GM23338 (cell line): ENCODE measurements at regions not wholly inside any gene's neighbourhood (a gene's known extent, or its start where the extent isn't known, plus 50 kb on each side); places are given as distances from the start of the nearest gene placed in this dataset.

ENCODE experiments used
- ATAC-seq: fragments of 200-7000 bp; cut with Tn5 transposase; 3 replicates; pipeline ENCODE4 v1.9.1; 2020
- DNase-seq: peaks from one replicate; pipeline ENCODE4 v3.0.0-alpha.2; 2015; ENCODE audit warnings: low spot score
- H2AFZ ChIP-seq: fragments of 200-600 bp; sonication (generic); 2 replicates; pipeline ENCODE4 v1.8.0; 2016; ENCODE audit warnings: antibody characterized with exemption, mild to moderate bottlenecking, moderate library complexity
- H3F3A ChIP-seq: fragments of 200-600 bp; sonication (generic); replicated peaks from 2 replicates; pipeline ENCODE4 v1.8.0; 2017; ENCODE audit warnings: antibody characterized with exemption, mixed run types, low read depth
- H3K27ac ChIP-seq: fragments of 200-600 bp; sonication (generic); 2 replicates; pipeline ENCODE4 v1.6.1; 2016; ENCODE audit warnings: low read depth
- H3K27me3 ChIP-seq: fragments of 200-600 bp; sonication (generic); 2 replicates; pipeline ENCODE4 v1.8.0; 2016; ENCODE audit warnings: mild to moderate bottlenecking, mixed run types, moderate library complexity; ENCODE audit not compliant: insufficient read depth
- H3K36me3 ChIP-seq: fragments of 200-600 bp; sonication (generic); 2 replicates; pipeline ENCODE4 v1.8.0; 2016; ENCODE audit warnings: mild to moderate bottlenecking; ENCODE audit not compliant: insufficient read depth
- H3K4me1 ChIP-seq: fragments of 200-600 bp; sonication (generic); 2 replicates; pipeline ENCODE4 v1.8.0; 2016; ENCODE audit warnings: mild to moderate bottlenecking, moderate library complexity; ENCODE audit not compliant: insufficient read depth
- H3K4me2 ChIP-seq: fragments of 200-600 bp; sonication (generic); 2 replicates; pipeline ENCODE4 v1.7.1; 2017; ENCODE audit warnings: mixed run types
- H3K4me3 ChIP-seq: fragments of 200-600 bp; sonication (generic); 2 replicates; pipeline ENCODE4 v1.6.1; 2016; ENCODE audit warnings: mixed run types
- H3K79me2 ChIP-seq: fragments of 200-600 bp; sonication (generic); replicated peaks from 2 replicates; pipeline ENCODE4 v1.8.0; 2017; ENCODE audit warnings: mild to moderate bottlenecking; ENCODE audit not compliant: insufficient read depth
- H3K9me2 ChIP-seq: fragments of 200-600 bp; sonication (generic); 2 replicates; pipeline ENCODE4 v1.8.0; 2017; ENCODE audit not compliant: insufficient read depth
- H4K20me1 ChIP-seq: fragments of 200-600 bp; sonication (generic); replicated peaks from 2 replicates; pipeline ENCODE4 v1.8.0; 2017; ENCODE audit warnings: mild to moderate bottlenecking; ENCODE audit not compliant: insufficient read depth
- H3K27ac Mint-ChIP-seq: 2 replicates; pipeline ENCODE4 v1.8.0; 2020; ENCODE audit warnings: inconsistent platforms, mild to moderate bottlenecking, moderate library complexity, mixed read lengths
- H3K27me3 Mint-ChIP-seq: 3 replicates; pipeline ENCODE4 v1.8.0; 2022; ENCODE audit warnings: low read depth, mild to moderate bottlenecking, moderate library complexity, mixed read lengths, inconsistent platforms; ENCODE audit not compliant: insufficient read depth, poor library complexity
- H3K36me3 Mint-ChIP-seq: 3 replicates; pipeline ENCODE4 v1.8.0; 2021; ENCODE audit warnings: low read depth, mild to moderate bottlenecking, inconsistent platforms, moderate library complexity, mixed read lengths
- H3K4me1 Mint-ChIP-seq: 3 replicates; pipeline ENCODE4 v1.8.0; 2020; ENCODE audit warnings: mild to moderate bottlenecking, inconsistent platforms, mixed read lengths
- H3K4me3 Mint-ChIP-seq: 3 replicates; pipeline ENCODE4 v1.8.0; 2021; ENCODE audit warnings: moderate library complexity, mild to moderate bottlenecking, inconsistent platforms, mixed read lengths
- H3K9me3 Mint-ChIP-seq: 3 replicates; pipeline ENCODE4 v1.8.0; 2020; ENCODE audit warnings: moderate library complexity, mild to moderate bottlenecking, inconsistent platforms, mixed read lengths
- CREB1 ChIP-seq: fragments of 250-450 bp; sonication (Bioruptor Pico); IDR thresholded peaks from 2 replicates; pipeline ENCODE4 v1.5.0; 2020; ENCODE audit warnings: low read depth, mild to moderate bottlenecking, moderate library complexity
- CTCF ChIP-seq, 2 experiments: fragments of 200-600 bp in 1 of 2; sonication (generic) in 1 of 2; conservative IDR thresholded peaks; 2 replicates each; pipeline versions ENCODE4 v1.5.1 to v1.6.1; 2016 to 2017; ENCODE audit warnings: antibody characterized with exemption in 2 of 2, low read depth in 2 of 2, mild to moderate bottlenecking in 2 of 2, moderate library complexity in 1 of 2
- ETS1 ChIP-seq: IDR thresholded peaks from 2 replicates; pipeline ENCODE4 v1.6.1; 2016; ENCODE audit warnings: antibody characterized with exemption
- EZH2 ChIP-seq: fragments of 200-600 bp; sonication (generic); IDR thresholded peaks from one replicate; pipeline ENCODE4 v1.8.0; 2017; ENCODE audit warnings: antibody characterized with exemption, mild to moderate bottlenecking, low read depth; ENCODE audit not compliant: unreplicated experiment
- EZH2phosphoT487 ChIP-seq: fragments of 200-600 bp; sonication (generic); IDR thresholded peaks from one replicate; pipeline ENCODE4 v1.8.1; 2018; ENCODE audit warnings: antibody characterized with exemption; ENCODE audit not compliant: unreplicated experiment
- JUNB ChIP-seq: IDR thresholded peaks from one replicate; pipeline ENCODE4 v1.6.1; 2016; ENCODE audit warnings: antibody characterized with exemption; ENCODE audit not compliant: unreplicated experiment
- NANOG ChIP-seq: IDR thresholded peaks from 2 replicates; pipeline ENCODE4 v1.6.1; 2016; ENCODE audit warnings: antibody characterized with exemption, borderline replicate concordance
- POLR2AphosphoS5 ChIP-seq: IDR thresholded peaks from 2 replicates; pipeline ENCODE4 v1.6.1; 2016; ENCODE audit warnings: antibody characterized with exemption, low read depth
- REST ChIP-seq: IDR thresholded peaks from one replicate; pipeline ENCODE4 v1.6.1; 2018; ENCODE audit warnings: antibody characterized with exemption; ENCODE audit not compliant: unreplicated experiment
- STAT1 ChIP-seq: IDR thresholded peaks from one replicate; pipeline ENCODE4 v1.6.1; 2016; ENCODE audit warnings: antibody characterized with exemption; ENCODE audit not compliant: unreplicated experiment
- ZNF114 ChIP-seq: fragments of 250-450 bp; sonication (Bioruptor Pico); IDR thresholded peaks from 2 replicates; pipeline ENCODE4 v1.5.0; 2020; ENCODE audit warnings: mild to moderate bottlenecking, moderate library complexity
- ZNF331 ChIP-seq: fragments of 250-450 bp; sonication (Bioruptor Pico); IDR thresholded peaks from 2 replicates; pipeline ENCODE4 v1.5.0; 2020; ENCODE audit warnings: low read depth, mild to moderate bottlenecking, moderate library complexity
- ZNF462 ChIP-seq: fragments of 250-450 bp; sonication (Bioruptor Pico); IDR thresholded peaks from 2 replicates; pipeline ENCODE4 v1.5.0; 2020; ENCODE audit warnings: mild to moderate bottlenecking, moderate library complexity

- Histone ChIP-seq H3K27me3 (no peaks in the 10 kb centered on the region), H3F3A (no peaks in the 10 kb centered on the region), H3K27ac (no peak overlapping the region), H3K4me3 (no peak overlapping the region), H4K20me1 (no peaks in the 10 kb centered on the region), H3K79me2 (no peaks in the 10 kb centered on the region), H3K4me2 (peak overlapping the region; percentile 33), H3K9me2 (peaks cover 3% of the 10 kb centered on the region), H3K36me3 (no peaks in the 10 kb centered on the region), H2AFZ (no peak overlapping the region), H3K4me1 (peaks cover 26% of the 10 kb centered on the region)
- Mint-ChIP-seq H3K9me3 (no peaks in the 10 kb centered on the region), H3K4me1 (peaks cover 39% of the 10 kb centered on the region), H3K27me3 (no peaks in the 10 kb centered on the region), H3K36me3 (no peaks in the 10 kb centered on the region), H3K4me3 (peak overlapping the region; percentile 3; the same call in 1 of the 3 replicates), H3K27ac (peak overlapping the region; percentile 78)
- ATAC-seq, result no peak
- TF ChIP-seq POLR2AphosphoS5 (no peak), CTCF (conservative IDR thresholded peaks at IDR 0.05; ENCODE audit: low read depth in 2 of 2) (no peak), ETS1 (no peak), EZH2phosphoT487 (no peak), STAT1 (no peak), EZH2 (no peak), NANOG (no peak), REST (no peak), JUNB (no peak), ZNF462 (CRISPR knock-in tag) (no peak), ZNF114 (CRISPR knock-in tag) (no peak), CREB1 (CRISPR knock-in tag) (no peak), ZNF331 (CRISPR knock-in tag) (no peak)
- no peak for DNase-seq
Measured at GRCh38 chr2:176851889-176852483, 360.6 kb upstream of the HNRNPA3 start.
